ENCODE measurements at regions not wholly inside any gene's neighbourhood (a gene's known extent, or its start where the extent isn't known, plus 50 kb on each side); places are given as distances from the start of the nearest gene placed in this dataset.

GRCh38 chr20:50389438-50389807 is 120.8 kb upstream of the PTPN1 start:
- Mint-ChIP-seq H3K4me1 (ENCODE audit: low read depth) (peaks cover 11% of the 10 kb centered on the region; the same call in 1 of the 2 replicates), H3K9me3 (no peaks in the 10 kb centered on the region), H3K4me3 (no peak overlapping the region), H3K27ac (no peak overlapping the region), H3K36me3 (ENCODE audit: low read depth) (no peaks in the 10 kb centered on the region), H3K27me3 (ENCODE audit: insufficient read depth) (no peaks in the 10 kb centered on the region; the same call in 1 of the 2 replicates)
- DNase-seq, result no peak
- TF ChIP-seq, protein P1, sequence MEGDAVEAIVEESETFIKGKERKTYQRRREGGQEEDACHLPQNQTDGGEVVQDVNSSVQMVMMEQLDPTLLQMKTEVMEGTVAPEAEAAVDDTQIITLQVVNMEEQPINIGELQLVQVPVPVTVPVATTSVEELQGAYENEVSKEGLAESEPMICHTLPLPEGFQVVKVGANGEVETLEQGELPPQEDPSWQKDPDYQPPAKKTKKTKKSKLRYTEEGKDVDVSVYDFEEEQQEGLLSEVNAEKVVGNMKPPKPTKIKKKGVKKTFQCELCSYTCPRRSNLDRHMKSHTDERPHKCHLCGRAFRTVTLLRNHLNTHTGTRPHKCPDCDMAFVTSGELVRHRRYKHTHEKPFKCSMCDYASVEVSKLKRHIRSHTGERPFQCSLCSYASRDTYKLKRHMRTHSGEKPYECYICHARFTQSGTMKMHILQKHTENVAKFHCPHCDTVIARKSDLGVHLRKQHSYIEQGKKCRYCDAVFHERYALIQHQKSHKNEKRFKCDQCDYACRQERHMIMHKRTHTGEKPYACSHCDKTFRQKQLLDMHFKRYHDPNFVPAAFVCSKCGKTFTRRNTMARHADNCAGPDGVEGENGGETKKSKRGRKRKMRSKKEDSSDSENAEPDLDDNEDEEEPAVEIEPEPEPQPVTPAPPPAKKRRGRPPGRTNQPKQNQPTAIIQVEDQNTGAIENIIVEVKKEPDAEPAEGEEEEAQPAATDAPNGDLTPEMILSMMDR (IDR thresholded peaks at IDR 0.05), result no peak

DNA sequence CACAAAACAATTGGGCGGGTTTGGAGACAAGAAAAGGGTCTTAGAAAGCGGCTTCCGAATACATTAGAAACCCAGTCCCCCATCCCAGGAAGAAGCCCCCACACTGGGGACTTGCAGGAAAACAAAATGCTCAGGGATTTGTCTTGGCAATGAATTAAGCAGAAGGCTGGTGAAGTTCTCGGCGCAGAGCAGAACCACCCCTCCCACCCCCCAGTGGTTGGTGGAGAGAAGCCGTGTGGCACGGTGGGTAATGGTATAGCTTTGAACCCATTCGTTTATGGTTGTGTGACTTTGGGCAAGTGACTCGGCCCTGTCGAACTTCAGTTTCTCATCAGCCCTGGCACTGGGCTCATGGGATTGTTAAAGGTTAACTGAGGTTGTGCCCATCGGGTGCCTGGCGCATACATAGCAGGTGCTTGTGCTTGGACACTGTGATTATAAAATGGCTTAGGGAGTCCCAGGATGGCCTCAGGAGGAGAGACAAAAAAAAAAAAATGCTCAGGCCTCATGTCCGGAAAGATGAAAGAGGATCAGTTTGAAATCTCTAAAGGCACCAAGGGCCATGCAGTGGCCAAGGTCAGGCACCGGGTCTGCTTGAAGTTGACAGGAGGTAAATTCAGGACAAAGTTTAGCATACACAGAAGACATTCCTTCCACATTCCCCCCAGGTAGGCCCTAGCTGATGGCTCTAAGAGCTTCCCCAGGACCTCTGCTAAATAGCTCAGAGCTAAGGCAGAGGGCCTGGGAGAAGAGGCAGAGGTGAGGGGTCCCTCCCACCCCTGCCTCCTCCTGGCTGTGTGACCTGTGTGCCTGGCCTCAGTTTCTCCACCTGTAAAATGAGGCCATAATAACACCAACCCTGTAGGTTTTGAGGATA is 120.1 kb upstream of the PTPN1 start:
- H3K27me3 Mint-ChIP-seq (ENCODE audit: insufficient read depth), result no peaks in the 10 kb centered on the region; the same call in 1 of the 2 replicates
- no peak overlapping the region for H3K27ac Mint-ChIP-seq
- no peak for DNase-seq
- TF ChIP-seq, protein P1 (IDR thresholded peaks at IDR 0.05), result no peak
- no peaks in the 10 kb centered on the region for H3K9me3 Mint-ChIP-seq
- peaks cover 17% of the 10 kb centered on the region for H3K4me1 Mint-ChIP-seq (ENCODE audit: low read depth)
- H3K36me3 Mint-ChIP-seq (ENCODE audit: low read depth), result no peaks in the 10 kb centered on the region
- no peak overlapping the region for H3K4me3 Mint-ChIP-seq

DNA sequence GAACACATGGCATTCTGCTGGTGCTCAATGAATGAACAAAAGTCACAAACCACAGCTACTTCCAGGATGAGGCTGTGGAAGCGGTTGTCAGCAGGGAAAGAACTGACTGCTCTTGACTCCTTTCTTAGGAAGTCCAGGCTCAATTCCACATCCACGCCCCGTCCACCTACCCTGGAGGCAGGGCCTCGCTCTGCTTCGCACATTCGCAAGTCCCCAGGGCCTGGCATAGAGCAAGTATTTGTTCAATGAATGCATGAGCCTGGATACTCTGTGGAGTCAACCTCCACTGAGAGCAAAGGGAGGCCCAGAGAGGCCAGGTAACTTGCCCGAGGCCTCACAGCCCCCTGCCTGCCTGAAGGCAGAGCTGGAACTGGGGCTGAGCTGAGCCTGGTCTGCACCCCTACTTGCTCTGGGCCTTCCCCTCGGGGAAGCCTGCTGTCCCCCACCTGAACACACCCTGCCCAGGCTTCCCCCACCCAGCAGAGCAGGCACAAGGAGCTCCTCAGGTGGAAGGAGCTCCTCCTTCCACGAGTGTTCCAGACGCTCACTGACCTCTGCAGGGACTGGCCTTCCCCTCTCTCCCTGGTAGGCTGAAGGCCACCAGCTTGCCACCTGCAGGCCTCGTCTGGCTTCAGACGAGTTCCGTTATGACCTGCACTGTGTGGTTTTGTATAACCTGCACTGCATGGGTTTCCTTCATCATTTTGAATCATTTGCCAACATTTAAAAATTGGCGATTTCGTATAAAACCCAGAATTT is 119.3 kb upstream of the PTPN1 start:
- Mint-ChIP-seq H3K4me3 (no peak overlapping the region), H3K9me3 (no peaks in the 10 kb centered on the region), H3K27ac (no peak overlapping the region), H3K36me3 (ENCODE audit: low read depth) (no peaks in the 10 kb centered on the region), H3K4me1 (ENCODE audit: low read depth) (peaks cover 23% of the 10 kb centered on the region), H3K27me3 (ENCODE audit: insufficient read depth) (no peaks in the 10 kb centered on the region; the same call in 1 of the 2 replicates)
- TF ChIP-seq, protein P1 (IDR thresholded peaks at IDR 0.05), result no peak
- DNase-seq, result no peak

DNA sequence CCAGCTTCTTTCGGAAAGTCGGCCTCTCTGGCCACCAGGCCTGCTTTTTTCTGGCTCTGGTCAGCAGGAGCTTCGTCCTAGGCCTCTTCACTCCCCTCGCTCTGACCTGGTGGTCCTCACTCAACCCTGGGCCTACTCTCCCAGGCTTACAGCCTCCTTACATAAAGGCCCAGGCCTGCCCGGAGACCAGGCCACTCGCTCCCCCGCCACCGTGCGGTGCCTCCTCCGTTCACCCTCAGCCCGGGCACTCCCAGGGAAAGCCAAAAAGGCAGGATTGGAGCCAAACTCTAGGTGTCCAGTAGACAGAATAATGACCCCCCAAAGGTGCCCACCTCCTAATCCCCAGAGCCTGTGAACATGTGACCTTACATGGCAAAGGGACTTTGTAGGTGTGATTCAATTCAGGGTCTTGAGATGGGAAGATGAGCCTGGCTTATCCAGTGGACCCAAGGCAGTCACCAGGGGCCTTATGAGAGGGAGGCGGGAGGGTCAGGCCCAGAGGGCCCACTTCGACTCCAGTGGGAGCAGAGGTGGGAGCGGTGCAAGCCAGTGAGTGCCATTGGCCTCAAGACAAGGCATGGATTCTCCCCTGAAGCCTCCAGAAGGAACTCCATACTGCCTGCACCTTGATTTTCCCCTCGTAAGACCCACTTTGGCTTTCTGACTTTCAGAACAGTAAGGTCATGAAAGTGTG is 118.6 kb upstream of the PTPN1 start:
- no peaks in the 10 kb centered on the region; the same call in 1 of the 2 replicates for H3K27me3 Mint-ChIP-seq (ENCODE audit: insufficient read depth)
- no peak overlapping the region for H3K4me3 Mint-ChIP-seq
- DNase-seq, result no peak

More for the DNA sequence above, 118.6 kb upstream of the PTPN1 start:
- no peak overlapping the region for H3K27ac Mint-ChIP-seq
- TF ChIP-seq, protein P1 (IDR thresholded peaks at IDR 0.05), result no peak
- no peaks in the 10 kb centered on the region for H3K9me3 Mint-ChIP-seq
- H3K4me1 Mint-ChIP-seq (ENCODE audit: low read depth), result peaks cover 23% of the 10 kb centered on the region
- H3K36me3 Mint-ChIP-seq (ENCODE audit: low read depth), result no peaks in the 10 kb centered on the region

All from HFFc6 (cell line).